GM19468 (cell line): ENCODE measurements at regions not wholly inside any gene's neighbourhood (a gene's known extent, or its start where the extent isn't known, plus 50 kb on each side); places are given as distances from the start of the nearest gene placed in this dataset.

Experiments used
- ATAC-seq: cut with Tn5 transposase; IDR thresholded peaks from one replicate; pipeline ENCODE4 v1.9.1; 2021; ENCODE audit warnings: mild to moderate bottlenecking, moderate library complexity, moderate number of reproducible peaks; ENCODE audit not compliant: unreplicated experiment; ENCODE audit errors: extremely low read depth

DNA sequence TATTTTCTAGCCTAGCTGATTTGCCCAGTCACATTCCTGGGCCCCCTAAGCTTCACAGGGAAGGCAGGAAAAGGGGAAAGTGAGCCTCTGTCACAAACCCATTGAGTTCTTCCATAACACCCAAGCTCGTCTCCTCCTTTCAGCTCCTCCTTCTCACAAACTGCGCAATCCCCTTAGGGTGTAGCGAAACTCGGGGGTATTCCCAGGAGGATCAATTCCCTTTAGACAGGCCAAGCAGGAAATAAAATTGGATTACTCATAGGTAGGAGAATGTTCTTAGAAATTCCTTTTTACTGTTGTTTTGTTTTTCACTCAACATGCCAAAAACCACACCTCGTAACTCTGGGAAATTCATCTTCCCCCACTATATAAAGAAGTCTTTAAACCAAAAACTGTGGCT is 139.3 kb downstream of the IRS2 start:
- no peak for ATAC-seq

DNA sequence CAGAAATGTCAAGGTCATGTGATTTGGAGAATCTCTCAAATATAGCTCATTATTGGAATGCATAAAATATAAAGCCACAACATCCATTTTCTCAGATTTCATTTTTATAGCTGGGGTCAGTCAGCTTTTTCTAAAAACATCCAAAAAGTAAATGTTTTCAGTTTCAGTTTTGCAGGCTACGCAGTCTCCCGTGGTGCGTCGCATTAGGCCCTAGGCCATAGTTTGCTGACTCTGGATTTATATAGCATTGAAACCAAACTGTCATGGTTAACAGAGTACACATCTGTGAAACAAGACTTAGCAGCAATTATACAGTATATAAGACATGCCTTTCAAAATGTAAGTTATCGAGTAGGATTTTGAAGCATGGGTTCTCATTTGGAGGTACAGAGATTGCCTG is 140.0 kb downstream of the IRS2 start:
- peak; percentile 65 for ATAC-seq

DNA sequence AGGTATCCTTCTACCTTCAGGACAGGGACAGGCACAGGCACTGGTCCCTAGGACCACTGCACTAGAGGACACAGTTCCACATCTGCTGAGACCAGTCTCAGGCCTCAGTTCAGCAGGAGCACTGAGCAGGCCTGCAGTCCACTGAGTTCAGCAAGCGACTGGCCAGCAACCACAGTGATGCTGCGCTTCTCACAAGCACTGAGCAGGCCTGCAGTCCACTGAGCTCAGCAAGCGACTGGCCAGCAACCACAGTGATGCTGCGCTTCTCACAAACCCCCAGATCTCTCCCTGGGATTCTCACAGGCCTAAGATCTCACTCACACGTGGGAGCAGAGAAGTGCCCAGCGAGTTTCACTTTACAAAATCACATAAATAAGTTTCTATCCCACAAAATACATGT is 140.6 kb downstream of the IRS2 start:
- ATAC-seq = no peak

DNA sequence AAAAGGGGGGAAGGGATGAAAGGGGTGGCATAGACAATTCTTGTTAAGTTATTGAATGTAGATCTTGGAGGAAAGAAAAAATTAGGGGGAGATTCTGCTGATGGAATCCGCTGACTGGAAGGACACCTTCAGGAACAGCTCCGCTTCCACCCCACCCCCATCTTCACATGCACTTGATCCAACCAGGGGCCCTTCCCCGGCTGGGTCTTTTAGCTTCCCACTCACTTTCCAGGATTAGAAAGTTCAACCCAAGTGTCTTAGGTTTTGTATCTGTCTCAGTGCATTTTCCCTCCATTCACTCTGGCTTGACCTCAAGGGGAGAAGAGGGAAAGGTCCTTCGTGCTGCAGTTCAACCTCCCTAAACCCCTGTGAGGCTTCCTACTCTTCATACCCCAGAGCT is 141.4 kb downstream of the IRS2 start:
- no peak for ATAC-seq

DNA sequence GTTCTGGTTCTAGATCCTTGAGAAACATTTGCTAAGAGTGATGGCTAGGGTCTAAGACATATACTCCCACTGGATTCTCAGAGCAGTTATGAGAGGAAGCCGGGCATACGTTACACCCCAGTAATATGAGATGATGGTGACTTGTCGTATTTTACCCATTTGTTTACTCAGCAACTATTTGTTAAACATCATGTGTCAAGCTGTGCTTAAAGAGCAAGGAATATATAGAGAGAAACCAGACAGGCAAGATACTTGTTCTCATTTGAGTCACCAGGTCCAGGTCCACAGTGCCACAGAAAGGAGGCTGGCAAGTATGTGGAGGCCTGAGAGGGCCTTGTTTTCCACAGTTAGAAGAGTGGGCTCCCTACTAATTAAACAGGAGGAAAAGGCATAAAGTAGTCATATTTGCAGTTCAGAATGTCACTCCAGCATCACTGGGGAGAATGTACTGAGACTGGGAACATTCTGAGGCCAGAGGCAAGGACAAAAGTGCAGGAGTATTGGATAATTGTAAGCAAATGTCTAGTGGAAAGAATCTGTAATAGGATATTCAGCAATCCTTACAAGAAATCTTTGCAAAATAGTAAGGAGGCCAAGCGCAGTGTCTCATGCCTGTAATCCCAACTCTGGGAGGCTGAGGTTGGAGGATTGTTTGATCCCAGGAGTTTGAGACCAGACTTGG is 142.2 kb downstream of the IRS2 start:
- ATAC-seq = no peak

DNA sequence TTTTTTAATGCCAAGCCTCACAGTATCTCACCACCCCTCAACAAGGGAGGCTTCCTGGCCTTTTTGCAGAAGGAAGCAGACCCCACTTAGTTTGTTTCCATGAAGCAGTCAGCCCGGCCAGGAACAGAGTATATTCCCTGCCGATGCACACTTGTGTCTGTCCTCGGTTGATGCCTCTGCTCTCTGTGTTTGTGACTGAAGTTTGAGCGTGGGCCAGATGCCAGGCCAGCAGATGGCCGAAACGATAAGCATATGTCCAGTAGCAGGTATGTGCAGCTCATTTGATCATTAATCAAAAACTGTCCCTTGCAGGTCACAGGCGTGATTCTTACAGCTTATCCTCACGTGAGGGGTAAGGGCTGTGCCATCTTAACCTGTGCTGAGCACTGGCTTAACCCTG is 144.0 kb downstream of the IRS2 start:
- no peak for ATAC-seq

DNA sequence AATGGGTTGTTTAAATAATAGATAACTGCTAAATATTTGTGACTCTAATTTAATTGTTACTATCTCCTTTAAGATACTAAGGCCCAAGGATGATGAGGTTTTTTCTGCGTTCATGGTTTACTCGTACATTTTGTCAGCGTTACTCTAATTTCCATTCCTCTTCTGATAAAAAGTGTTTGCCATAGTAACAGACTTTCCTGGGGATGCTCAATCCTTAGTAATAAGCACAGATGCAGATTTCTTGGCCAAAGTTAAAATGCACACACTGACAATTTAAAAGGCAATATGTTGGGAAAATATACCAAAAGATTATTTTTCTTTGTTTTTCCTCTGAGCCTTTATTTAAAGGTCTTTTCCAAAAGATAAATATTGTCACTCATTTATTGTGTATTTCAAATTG is 149.6 kb downstream of the IRS2 start:
- ATAC-seq = no peak

DNA sequence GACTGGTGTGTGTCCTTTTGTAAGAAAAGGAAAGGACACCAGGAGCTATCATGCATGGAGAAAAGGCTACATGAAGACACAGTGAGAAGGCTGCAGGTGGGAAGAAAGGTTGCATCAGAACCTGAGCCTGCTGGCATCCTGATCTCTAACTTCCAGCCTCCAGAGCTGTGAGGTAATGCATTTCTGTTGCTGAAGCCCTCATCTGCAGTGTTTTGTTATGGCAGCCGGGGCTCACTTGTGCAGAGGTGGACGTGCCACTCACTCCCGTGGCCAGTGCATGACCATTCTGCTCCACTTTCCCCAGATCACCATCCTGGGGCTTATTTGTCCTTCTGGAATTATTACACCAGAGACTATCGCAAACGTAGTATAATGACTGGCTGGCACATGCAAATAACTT is 155.3 kb downstream of the IRS2 start:
- no peak for ATAC-seq

DNA sequence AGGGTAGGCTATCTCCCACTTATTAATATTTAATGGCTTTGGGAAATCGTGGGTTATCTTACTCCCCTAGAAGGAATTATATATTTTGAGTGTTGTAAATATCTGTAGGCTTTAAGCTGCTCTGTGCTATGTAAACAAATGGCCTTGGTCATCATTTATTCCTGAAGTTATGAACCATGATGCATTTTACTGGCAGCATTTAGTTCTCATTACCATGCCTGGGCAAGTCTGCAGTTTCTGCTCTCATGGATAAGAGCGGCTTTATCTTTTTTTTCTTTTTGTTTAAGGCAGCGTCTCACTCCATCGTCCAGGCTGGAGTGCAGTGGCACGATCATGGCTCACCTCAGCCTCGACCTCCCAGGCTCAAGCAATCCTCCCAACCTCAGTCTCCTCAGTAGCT is 156.1 kb downstream of the IRS2 start:
- no peak for ATAC-seq

DNA sequence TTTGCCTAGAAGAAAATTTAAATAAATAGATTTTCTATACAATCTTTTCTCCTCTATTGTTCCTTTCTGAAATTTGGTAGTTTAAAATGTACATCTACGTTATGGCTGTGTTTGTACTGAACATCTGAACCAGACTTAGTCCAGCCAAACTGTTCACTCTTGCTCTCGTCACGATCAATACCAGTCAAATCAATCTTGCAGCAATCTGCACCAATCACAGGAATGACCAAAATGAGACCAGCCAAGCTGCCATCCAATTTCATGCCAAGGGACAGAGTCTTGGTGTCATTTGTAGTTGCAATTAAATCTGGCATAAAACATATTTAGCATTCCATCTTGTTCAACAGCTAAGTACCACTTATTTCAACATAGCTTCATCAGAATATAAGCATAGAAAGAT is 156.6 kb downstream of the IRS2 start:
- no peak for ATAC-seq

DNA sequence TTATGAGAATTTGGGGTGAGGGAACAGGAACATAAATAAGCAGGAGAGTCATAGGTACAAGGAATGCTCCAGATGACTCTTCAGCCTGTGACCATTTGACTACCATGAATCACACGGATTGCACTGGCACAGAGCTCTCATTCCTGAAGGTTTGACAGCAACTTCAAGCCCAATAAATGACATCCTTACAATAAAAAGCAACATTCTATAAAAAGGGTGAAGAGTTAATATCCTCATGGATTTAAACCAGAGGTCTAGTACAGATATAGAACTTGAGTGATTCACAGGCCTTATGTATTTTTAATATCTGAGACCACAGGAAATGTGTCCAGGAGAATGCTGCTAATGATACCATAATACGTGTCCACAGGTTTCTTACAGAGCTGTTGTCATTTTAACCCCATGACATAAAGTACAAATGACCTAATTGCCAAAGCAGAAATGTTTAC is 158.1 kb downstream of the IRS2 start:
- ATAC-seq = no peak

DNA sequence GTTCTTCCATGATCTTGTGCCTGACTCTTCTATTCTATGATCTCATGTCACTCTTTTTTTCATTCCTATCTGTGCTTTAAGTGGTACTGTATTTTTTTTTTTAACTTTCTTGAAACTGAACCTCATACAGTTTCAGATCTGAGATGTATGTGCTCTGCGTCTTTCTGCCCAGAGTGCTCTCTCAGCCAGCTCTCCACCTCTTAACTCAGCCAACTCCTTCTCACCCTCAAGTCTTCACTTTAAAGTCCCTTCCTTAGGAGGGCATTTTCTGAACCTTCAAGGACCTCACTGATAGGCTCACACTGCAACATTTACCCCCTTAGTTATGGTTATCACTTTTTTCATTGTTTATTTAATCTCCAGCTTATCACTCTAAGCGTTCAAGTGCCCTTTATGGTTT is 158.7 kb downstream of the IRS2 start:
- ATAC-seq = no peak

DNA sequence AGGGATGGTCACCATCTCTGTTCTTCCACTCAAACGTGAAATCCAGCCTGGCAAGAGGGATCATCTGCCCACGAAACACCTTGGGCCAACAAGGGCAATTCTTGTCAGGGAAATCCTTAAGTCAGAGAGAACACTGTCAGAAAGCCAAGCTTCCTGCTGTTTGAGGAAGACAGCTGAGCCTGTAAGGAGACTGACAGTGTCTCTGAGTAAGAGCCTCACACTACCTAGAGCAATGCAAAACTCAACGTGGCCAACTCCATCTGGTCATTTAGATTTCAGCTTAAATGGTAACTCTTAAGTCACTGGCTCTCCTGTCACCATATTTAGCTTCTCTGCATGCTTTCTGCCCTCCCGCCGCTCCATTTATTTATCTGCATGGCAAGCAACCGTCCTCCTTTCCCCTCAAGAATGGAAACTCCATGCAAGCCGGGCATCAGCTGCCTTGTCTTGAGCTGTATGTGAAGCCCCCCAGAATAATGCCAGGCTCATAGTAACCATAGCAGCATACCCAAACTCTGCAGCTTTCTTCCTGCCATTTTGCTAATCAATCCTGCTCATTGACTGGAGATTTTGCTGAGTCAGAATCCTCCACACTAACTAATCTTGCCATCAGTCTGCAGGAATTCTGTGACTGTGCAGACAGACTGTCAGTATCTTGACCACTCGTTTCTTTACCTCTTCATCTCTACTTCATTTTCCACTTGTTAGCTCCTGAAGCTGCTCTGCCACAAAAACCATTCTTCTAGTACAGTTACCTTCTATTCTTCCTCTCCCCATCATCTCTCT is 159.8 kb downstream of the IRS2 start:
- no peak for ATAC-seq

DNA sequence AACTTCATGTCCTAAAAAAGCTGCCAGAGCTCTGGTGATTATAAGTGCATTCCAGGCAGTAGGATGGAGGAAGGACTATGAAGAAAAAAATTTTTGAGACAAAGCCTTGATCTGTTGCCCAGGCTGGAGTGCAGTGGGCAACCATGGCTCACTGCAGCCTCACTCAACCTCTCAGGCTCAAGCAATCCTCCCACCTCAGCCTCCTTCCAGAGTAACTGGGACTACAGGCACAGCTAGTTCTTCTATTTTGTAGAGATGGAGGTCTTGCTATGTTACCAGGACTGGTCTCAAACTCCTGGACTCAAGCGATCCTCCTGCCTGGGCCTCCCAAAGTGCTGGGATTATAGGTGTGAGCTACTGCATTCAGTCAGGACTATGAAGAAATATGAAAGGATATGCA is 161.2 kb downstream of the IRS2 start:
- no peak for ATAC-seq

DNA sequence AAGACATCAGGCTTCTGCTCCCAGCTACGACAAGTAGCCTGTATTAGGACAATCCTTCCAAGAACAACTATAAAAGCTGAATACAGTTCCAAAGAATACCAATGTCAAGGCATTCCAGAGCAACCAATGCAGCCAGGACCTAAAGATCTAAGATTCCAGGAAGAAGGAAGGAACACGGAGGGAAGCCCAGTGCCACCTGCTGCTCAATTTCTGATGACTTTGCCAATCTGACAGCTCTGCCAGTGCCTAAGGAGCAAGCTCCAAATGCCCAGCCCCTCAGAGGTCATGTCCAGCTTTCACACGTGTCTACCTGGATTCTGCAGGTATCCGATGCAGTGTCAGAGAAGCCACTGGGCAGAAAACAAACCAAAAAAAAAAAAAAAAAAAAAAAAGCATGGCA is 164.4 kb downstream of the IRS2 start:
- ATAC-seq = no peak

DNA sequence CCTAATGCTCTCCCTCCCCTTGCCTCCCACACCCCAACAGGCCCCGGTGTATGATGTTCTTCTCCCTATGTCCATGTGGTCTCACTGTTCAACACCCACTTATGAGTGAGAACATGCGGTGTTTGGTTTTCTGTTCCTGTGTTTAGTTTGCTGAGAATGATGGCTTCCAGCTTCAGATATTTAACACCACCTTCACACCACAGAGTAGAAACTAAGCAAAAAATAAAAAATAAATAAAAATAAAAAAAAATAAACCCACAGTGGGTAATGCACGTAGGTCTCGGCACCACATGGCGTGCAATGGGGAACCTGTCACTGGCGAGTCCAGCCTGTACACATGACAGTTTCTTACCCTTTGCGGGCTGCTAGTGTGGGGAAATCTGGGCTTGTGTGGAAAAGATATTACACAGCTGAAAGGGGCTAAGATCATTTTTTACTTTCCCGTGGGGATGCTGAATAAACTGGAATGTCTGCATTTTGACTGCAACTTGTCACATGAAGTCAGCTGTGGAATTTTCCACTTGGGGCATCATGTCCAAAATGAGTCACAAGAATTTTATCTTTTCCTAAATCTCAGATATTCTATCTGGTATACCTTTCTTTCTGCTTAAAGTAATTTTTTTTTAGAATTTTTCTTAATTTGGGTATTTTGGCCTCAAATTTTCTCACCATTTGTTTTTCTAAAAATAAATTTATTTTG is 170.5 kb downstream of the IRS2 start:
- ATAC-seq = no peak

DNA sequence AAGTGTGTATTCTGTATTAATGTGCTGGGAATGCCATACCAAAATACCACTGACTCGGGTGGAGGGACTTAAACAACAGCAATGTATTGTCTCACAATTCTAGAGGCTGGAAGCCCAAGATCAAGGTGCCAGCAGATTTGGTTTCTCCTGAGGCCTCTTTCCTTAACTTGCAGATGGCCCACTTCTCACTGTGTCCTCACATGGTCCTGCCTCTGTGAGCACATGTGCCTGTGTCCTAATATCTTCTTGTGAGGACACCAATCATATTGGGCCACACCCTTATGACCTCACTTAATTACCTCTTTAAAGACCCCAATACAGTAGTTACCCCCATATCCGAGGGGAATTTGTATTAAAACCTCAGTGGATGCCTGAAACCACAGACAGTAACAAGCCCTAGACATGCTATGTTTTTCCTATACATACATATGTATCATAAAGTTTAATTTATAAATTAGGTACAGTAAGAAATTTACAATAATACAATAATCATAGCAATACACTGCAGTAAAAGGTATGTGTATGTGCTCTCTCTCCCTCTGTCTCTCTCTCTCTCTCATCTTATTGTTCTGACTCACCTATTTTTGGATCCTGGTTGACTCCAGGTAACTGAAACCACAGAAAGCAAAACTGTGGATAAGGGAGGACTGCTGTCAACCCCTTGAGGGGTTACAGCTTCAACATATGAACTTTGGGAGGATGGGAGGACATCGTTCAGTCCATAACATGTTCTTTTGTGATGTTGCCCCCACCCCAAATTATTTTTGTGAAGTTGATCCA is 174.3 kb downstream of the IRS2 start:
- no peak for ATAC-seq

DNA sequence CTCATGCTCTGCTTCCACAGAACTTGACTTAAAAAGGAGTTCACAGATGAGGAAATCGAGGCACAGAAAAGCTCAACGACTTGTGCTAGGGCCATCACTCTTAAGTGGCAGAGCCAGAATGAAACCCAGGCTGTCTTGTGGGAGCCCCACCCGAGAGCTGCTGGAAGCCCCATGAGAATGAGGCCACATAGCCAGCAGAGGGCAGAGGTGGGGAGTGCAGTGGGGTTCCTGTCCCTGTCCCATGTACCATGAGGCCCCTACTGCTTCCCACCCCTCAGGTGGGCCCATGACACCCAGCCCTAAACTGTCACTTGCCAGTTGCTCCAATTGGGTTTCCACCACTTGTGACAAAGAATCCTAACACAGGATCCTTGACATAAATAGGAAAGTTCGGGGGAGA is 175.9 kb downstream of the IRS2 start:
- no peak for ATAC-seq

DNA sequence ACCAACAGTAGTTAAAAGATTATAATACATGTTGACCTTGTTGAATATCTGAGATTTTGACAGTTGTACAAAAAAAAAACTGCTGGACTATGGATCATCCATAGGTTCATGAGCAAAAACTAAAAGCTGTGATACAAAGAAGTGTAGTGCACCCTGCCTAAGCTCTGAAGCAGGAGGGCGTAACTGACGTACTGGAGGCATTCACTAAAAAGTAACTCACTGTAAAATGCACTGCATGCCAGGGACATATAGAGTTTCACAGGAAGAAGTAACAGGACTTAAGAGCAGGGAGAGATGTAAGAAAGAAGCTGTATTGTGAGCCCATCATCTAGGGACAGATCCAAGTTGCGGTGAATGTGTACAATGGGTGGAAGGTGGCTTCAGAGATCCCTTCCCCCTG is 177.9 kb downstream of the IRS2 start:
- no peak for ATAC-seq

DNA sequence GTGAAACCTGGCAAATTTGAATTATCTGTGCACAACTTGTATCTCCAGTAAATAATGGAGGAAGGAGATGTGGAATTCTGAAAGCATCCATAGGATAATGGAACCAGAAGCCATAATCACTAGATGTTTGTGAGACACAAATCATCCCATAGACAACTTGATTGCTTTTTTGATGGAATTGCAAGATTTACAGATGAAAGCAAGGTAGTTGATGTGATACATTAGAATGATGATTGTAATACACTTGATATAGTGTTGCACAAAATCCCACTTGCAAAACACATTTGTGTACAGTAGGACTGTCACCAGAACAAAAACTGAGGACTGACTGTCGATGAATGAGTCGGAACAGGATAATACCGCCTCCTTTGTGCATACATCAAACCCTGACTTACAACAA is 178.3 kb downstream of the IRS2 start:
- no peak for ATAC-seq

DNA sequence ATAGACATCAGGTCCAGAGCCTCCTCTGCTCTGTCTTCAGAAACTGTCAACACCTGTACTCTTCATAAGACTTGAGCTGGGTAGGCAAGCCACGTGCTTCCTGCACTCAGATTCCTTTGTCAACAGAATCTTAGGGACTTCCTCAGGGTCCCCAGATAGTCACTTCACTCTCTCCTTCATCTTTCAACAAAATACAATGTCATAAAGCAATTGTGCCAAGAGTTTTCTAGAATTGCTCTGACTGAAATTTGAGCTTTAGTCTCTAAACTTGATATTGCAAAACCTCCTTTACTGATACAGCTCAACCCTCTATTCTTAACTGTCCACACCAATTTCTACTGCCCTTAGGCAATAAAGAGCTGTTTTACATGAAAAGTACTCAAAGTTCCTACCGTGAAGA is 179.9 kb downstream of the IRS2 start:
- ATAC-seq = no peak
